ENCODE measurements at regions not wholly inside any gene's neighbourhood (a gene's known extent, or its start where the extent isn't known, plus 50 kb on each side); places are given as distances from the start of the nearest gene placed in this dataset.

- TF ChIP-seq HDAC6 (IDR thresholded peaks at IDR 0.05; ENCODE audit: low read depth, low read length) (no peak), YY1 (IDR thresholded peaks at IDR 0.05; ENCODE audit: low read depth, low read length) (no peak), SRF (IDR thresholded peaks at IDR 0.05; ENCODE audit: low read depth, low read length) (no peak), POLR2AphosphoS5 (IDR thresholded peaks at IDR 0.05; ENCODE audit: low read depth, low read length) (no peak), ZNF274 (IDR thresholded peaks at IDR 0.05; ENCODE audit: borderline replicate concordance, extremely low read depth, low read length) (no peak), EP300 (IDR thresholded peaks at IDR 0.05; ENCODE audit: borderline replicate concordance in 1 of 2, low read depth in 2 of 2, low read length in 2 of 2) (no peak), PHF8 (conservative IDR thresholded peaks at IDR 0.05; ENCODE audit: low read depth, low read length) (no peak), CTCF (IDR thresholded peaks at IDR 0.05; ENCODE audit: control extremely low read depth in 1 of 3, insufficient read depth in 1 of 3, low read depth in 1 of 3, low read length in 3 of 3) (no peak), TEAD4 (IDR thresholded peaks at IDR 0.05; ENCODE audit: low read depth, low read length) (no peak), GABPA (IDR thresholded peaks at IDR 0.05; ENCODE audit: borderline replicate concordance, insufficient read depth, low read length) (no peak), POLR2A (IDR thresholded peaks at IDR 0.05; ENCODE audit: control extremely low read depth in 1 of 2, low read depth in 2 of 2, low read length in 2 of 2) (no peak), JUN (IDR thresholded peaks at IDR 0.05; ENCODE audit: low read depth, low read length) (no peak), EZH2 (IDR thresholded peaks at IDR 0.05; ENCODE audit: low read depth, low read length, severe bottlenecking) (no peak), SP1 (IDR thresholded peaks at IDR 0.05; ENCODE audit: low read depth, low read length) (no peak)
Measured at GRCh38 chr12:125292700-125293099, 227.5 kb downstream of the AACS start.
